ENCODE measurements at regions not wholly inside any gene's neighbourhood (a gene's known extent, or its start where the extent isn't known, plus 50 kb on each side); places are given as distances from the start of the nearest gene placed in this dataset.

DNA sequence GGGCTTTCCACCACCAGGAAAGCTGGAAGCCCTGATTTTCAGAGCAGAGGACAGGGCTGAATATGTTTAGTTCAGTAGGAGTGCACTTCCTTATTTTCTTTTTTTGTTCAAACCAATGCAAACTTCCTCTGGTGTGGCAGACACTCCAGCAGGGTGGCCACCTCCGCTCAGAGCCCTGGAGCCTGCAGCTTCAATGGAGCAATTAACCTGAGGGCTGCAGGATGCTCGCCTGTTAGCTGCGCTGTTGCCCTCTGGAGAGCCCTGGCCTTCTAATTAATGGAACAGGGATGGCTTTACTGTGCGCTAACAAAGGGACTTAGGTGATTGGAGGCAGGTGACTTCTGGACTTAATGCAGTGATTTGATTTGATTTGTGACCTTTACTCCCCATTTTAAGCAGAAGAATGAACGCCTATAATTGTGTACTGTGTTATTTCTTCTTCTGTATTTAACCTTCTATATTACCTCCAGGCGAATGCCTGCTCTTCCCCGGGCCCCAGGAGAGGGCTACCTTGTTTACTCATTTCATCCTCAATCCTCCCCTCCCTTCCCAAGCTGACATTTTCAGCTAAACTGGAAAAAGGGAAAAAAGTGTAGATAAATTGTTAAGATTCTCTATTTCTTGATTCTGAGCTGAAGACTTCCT is 123.0 kb upstream of the CTBP2 start:
- Histone ChIP-seq H3K36me3 (replicated peaks in 1 of 2; ENCODE audit: control insufficient read depth in 1 of 2, insufficient read depth in 2 of 2, low read length in 1 of 2) (no peaks in the 10 kb centered on the region), H3K79me2 (ENCODE audit: insufficient read depth) (no peaks in the 10 kb centered on the region), H3K27ac (ENCODE audit: low read depth in 2 of 2, low read length in 1 of 2) (no peak overlapping the region), H3K27me3 (ENCODE audit: insufficient read depth) (no peaks in the 10 kb centered on the region), H3K4me3 (ENCODE audit: low read depth in 2 of 2, low read length in 1 of 2) (no peak overlapping the region), H3K4me1 (ENCODE audit: control insufficient read depth in 1 of 2, insufficient read depth in 2 of 2, low read depth in 1 of 2, low read length in 1 of 2) (peaks cover 0 to 4% of the 10 kb centered on the region in 2 experiments; a peak in 1 of 4 replicates), H3K9me3 (no peaks in the 10 kb centered on the region), H4K20me1 (ENCODE audit: insufficient read depth) (no peaks in the 10 kb centered on the region), H2AFZ (ENCODE audit: low read depth) (no peak overlapping the region), H3F3A (replicated peaks; ENCODE audit: insufficient read depth) (no peaks in the 10 kb centered on the region), H3K9ac (no peak overlapping the region), H3K9me2 (no peaks in the 10 kb centered on the region), H3K4me2 (no peak overlapping the region)
- ChIA-PET CTCF (interaction anchor here (0.8 to 2.0 kb wide), 4 partner anchors 13 to 347 kb away, joined by 3 to 8 read pairs (median 4); no protein-coding TSS in a partner anchor), POLR2A (no interaction called here)
- peak; percentile 47 for TF ChIP-seq RAD21 (IDR thresholded peaks at IDR 0.05; ENCODE audit: low read length)
- no peak for TF ChIP-seq EP300 (IDR thresholded peaks at IDR 0.05; ENCODE audit: borderline replicate concordance in 1 of 2, low read depth in 1 of 2, low read length in 1 of 2)
- peak; percentile 40 for DNase-seq
- WGBS (ENCODE audit: low lambda C conversion rate), result 39% methylated on average over 7 of the region's 7 CpGs

DNA sequence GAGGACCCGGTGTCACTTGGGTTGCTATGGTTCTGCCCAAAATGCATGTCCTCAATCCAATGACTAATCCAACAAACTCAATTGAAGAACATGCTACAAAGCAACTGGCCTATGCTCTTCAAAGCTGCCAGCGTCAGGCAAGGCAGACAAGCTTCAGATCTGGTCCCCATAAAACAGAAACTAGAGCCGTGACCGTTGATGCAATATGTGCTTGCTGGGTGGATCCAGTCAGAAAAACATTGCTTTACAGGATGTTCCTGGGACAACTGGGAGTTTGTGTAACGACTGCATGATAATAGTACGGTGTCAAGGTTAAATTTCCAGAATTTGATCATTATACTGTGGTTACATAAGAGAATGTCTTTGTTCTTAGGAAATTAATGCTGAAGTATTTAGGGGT is 120.7 kb upstream of the CTBP2 start:
- peaks cover 0 to 4% of the 10 kb centered on the region in 2 experiments; a peak in 1 of 4 replicates for H3K4me1 ChIP-seq (ENCODE audit: control insufficient read depth in 1 of 2, insufficient read depth in 2 of 2, low read depth in 1 of 2, low read length in 1 of 2)
- no peak overlapping the region for H3K9ac ChIP-seq
- H3K79me2 ChIP-seq (ENCODE audit: insufficient read depth), result no peaks in the 10 kb centered on the region
- no peaks in the 10 kb centered on the region for H3K9me2 ChIP-seq
- H3K4me3 ChIP-seq (ENCODE audit: low read depth in 2 of 2, low read length in 1 of 2), result no peak overlapping the region
- TF ChIP-seq SIN3A (IDR thresholded peaks at IDR 0.05; ENCODE audit: borderline replicate concordance, low read depth, low read length), result no peak
- TF ChIP-seq JUND (IDR thresholded peaks at IDR 0.05), result no peak
- TF ChIP-seq, protein P1, sequence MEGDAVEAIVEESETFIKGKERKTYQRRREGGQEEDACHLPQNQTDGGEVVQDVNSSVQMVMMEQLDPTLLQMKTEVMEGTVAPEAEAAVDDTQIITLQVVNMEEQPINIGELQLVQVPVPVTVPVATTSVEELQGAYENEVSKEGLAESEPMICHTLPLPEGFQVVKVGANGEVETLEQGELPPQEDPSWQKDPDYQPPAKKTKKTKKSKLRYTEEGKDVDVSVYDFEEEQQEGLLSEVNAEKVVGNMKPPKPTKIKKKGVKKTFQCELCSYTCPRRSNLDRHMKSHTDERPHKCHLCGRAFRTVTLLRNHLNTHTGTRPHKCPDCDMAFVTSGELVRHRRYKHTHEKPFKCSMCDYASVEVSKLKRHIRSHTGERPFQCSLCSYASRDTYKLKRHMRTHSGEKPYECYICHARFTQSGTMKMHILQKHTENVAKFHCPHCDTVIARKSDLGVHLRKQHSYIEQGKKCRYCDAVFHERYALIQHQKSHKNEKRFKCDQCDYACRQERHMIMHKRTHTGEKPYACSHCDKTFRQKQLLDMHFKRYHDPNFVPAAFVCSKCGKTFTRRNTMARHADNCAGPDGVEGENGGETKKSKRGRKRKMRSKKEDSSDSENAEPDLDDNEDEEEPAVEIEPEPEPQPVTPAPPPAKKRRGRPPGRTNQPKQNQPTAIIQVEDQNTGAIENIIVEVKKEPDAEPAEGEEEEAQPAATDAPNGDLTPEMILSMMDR (IDR thresholded peaks at IDR 0.05), result no peak
- TF ChIP-seq NRF1 (IDR thresholded peaks at IDR 0.05; ENCODE audit: low read depth, low read length), result no peak
- TF ChIP-seq, protein P2, sequence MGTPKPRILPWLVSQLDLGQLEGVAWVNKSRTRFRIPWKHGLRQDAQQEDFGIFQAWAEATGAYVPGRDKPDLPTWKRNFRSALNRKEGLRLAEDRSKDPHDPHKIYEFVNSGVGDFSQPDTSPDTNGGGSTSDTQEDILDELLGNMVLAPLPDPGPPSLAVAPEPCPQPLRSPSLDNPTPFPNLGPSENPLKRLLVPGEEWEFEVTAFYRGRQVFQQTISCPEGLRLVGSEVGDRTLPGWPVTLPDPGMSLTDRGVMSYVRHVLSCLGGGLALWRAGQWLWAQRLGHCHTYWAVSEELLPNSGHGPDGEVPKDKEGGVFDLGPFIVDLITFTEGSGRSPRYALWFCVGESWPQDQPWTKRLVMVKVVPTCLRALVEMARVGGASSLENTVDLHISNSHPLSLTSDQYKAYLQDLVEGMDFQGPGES (IDR thresholded peaks at IDR 0.05; ENCODE audit: low read depth, low read length), result no peak
- H3K9me3 ChIP-seq, result no peaks in the 10 kb centered on the region
- no peak overlapping the region for H3K4me2 ChIP-seq
- no peaks in the 10 kb centered on the region for H3K27me3 ChIP-seq (ENCODE audit: insufficient read depth)
- POLR2A ChIA-PET, result interaction anchor here (0.9 kb wide), 1 partner anchor 258 kb away, joined by 3 read pairs; no protein-coding TSS in a partner anchor
- WGBS (ENCODE audit: low lambda C conversion rate), result 45% methylated on average over 6 of the region's 6 CpGs
- H3F3A ChIP-seq (replicated peaks; ENCODE audit: insufficient read depth), result no peaks in the 10 kb centered on the region
- CTCF ChIA-PET, result interaction anchor here (1.2 kb wide), 1 partner anchor 10 kb away, joined by 3 read pairs; no protein-coding TSS in a partner anchor
- H3K36me3 ChIP-seq (replicated peaks in 1 of 2; ENCODE audit: control insufficient read depth in 1 of 2, insufficient read depth in 2 of 2, low read length in 1 of 2), result no peaks in the 10 kb centered on the region
- no peaks in the 10 kb centered on the region for H4K20me1 ChIP-seq (ENCODE audit: insufficient read depth)
- DNase-seq, result no peak
- no peak overlapping the region for H2AFZ ChIP-seq (ENCODE audit: low read depth)
- no peak overlapping the region for H3K27ac ChIP-seq (ENCODE audit: low read depth in 2 of 2, low read length in 1 of 2)

GRCh38 chr10:125276133-125276532 is 115.8 kb upstream of the CTBP2 start:
- 38% methylated on average over 2 of the region's 2 CpGs for WGBS (ENCODE audit: low lambda C conversion rate)
- POLR2A ChIA-PET, result no interaction called here

More at GRCh38 chr10:125276133-125276532, 115.8 kb upstream of the CTBP2 start:
- Histone ChIP-seq H3K4me3 (ENCODE audit: low read depth in 2 of 2, low read length in 1 of 2) (no peak overlapping the region), H3K4me1 (ENCODE audit: control insufficient read depth in 1 of 2, insufficient read depth in 2 of 2, low read depth in 1 of 2, low read length in 1 of 2) (peaks cover 0 to under 1% of the 10 kb centered on the region in 2 experiments; a peak in 1 of 4 replicates), H3K27ac (ENCODE audit: low read depth in 2 of 2, low read length in 1 of 2) (no peak overlapping the region), H3F3A (replicated peaks; ENCODE audit: insufficient read depth) (no peaks in the 10 kb centered on the region), H3K4me2 (no peak overlapping the region), H3K9me2 (no peaks in the 10 kb centered on the region), H3K9ac (no peak overlapping the region), H2AFZ (ENCODE audit: low read depth) (no peak overlapping the region), H3K36me3 (replicated peaks in 1 of 2; ENCODE audit: control insufficient read depth in 1 of 2, insufficient read depth in 2 of 2, low read length in 1 of 2) (no peaks in the 10 kb centered on the region), H4K20me1 (ENCODE audit: insufficient read depth) (no peaks in the 10 kb centered on the region), H3K27me3 (ENCODE audit: insufficient read depth) (no peaks in the 10 kb centered on the region), H3K79me2 (ENCODE audit: insufficient read depth) (no peaks in the 10 kb centered on the region), H3K9me3 (no peaks in the 10 kb centered on the region)
- DNase-seq, result no peak
- no peak for TF ChIP-seq CHD2 (IDR thresholded peaks at IDR 0.05; ENCODE audit: low read length, partially characterized antibody)
- CTCF ChIA-PET, result no interaction called here

Measured in SK-N-SH (cell line).